HepG2 (cell line): ENCODE measurements at regions not wholly inside any gene's neighbourhood (a gene's known extent, or its start where the extent isn't known, plus 50 kb on each side); places are given as distances from the start of the nearest gene placed in this dataset.
A peak's percentile ranks its signal among the peaks of the same experiment; 100 is the strongest.

Source experiments
- BRD4 ChIP-seq: sonication (generic); formaldehyde crosslinking; IDR thresholded peaks from 2 replicates; pipeline ENCODE4 v1.4.0; 2020; ENCODE audit warnings: missing genetic modification reagents
- EZH2 ChIP-seq: conservative IDR thresholded peaks from 2 replicates; pipeline ENCODE4 v1.6.1; 2012; ENCODE audit warnings: mild to moderate bottlenecking, low read depth, low read length, moderate library complexity
- KDM3A ChIP-seq: IDR thresholded peaks from 2 replicates; pipeline ENCODE4 v1.6.1; 2018; ENCODE audit warnings: low read depth, missing compliant biosample characterization
- MAFF ChIP-seq: IDR thresholded peaks from 2 replicates; pipeline ENCODE4 v1.6.1; 2011; ENCODE audit warnings: low read depth, low read length, improper control_type of control experiment
- PHF5A ChIP-seq: IDR thresholded peaks from one replicate; pipeline ENCODE4 v1.6.1; 2018; ENCODE audit warnings: low read depth, missing genetic modification reagents; ENCODE audit not compliant: unreplicated experiment
- RARG ChIP-seq: sonication (generic); formaldehyde crosslinking; IDR thresholded peaks from 2 replicates; pipeline ENCODE4 v1.4.0; 2020; ENCODE audit warnings: low read depth, mild to moderate bottlenecking, missing genetic modification reagents
- SMAD1 ChIP-seq: sonication (generic); formaldehyde crosslinking; IDR thresholded peaks from 2 replicates; pipeline ENCODE4 v1.4.0; 2020; ENCODE audit warnings: missing genetic modification reagents, low read depth, mild to moderate bottlenecking, borderline replicate concordance
- ZBTB3 ChIP-seq: sonication (generic); formaldehyde crosslinking; IDR thresholded peaks from 2 replicates; pipeline ENCODE4 v1.4.0; 2020; ENCODE audit warnings: low read depth, mild to moderate bottlenecking, moderate library complexity, missing genetic modification reagents, borderline replicate concordance
- ZMYM3 ChIP-seq: sonication (generic); formaldehyde crosslinking; IDR thresholded peaks from 2 replicates; pipeline ENCODE4 v1.5.1; 2020; ENCODE audit warnings: mild to moderate bottlenecking, missing genetic modification reagents
- ZNF44 ChIP-seq: sonication (generic); formaldehyde crosslinking; IDR thresholded peaks from 2 replicates; pipeline ENCODE4 v1.5.1; 2020; ENCODE audit warnings: mild to moderate bottlenecking, missing genetic modification reagents
- ZNF772 ChIP-seq: sonication (generic); formaldehyde crosslinking; IDR thresholded peaks from 2 replicates; pipeline ENCODE4 v1.5.0; 2020; ENCODE audit warnings: mild to moderate bottlenecking, missing genetic modification reagents
- ZNF883 ChIP-seq: sonication (generic); formaldehyde crosslinking; IDR thresholded peaks from 2 replicates; pipeline ENCODE4 v1.5.1; 2020; ENCODE audit warnings: mild to moderate bottlenecking, missing genetic modification reagents; ENCODE audit errors: not compliant biosample characterization
- TF ChIP-seq, protein P1 (sequence below): sonication (generic); formaldehyde crosslinking; IDR thresholded peaks from 2 replicates; pipeline ENCODE4 v1.9.0; 2022; ENCODE audit warnings: missing genetic modification reagents, mild to moderate bottlenecking, borderline replicate concordance
- TF ChIP-seq, protein P2 (sequence below): sonication (generic); formaldehyde crosslinking; IDR thresholded peaks from 2 replicates; pipeline ENCODE4 v1.8.1; 2022; ENCODE audit warnings: low read depth, mild to moderate bottlenecking, missing genetic modification reagents
- TF ChIP-seq, protein P3 (sequence below): sonication (generic); formaldehyde crosslinking; IDR thresholded peaks from 2 replicates; pipeline ENCODE4 v1.5.1; 2020; ENCODE audit warnings: missing genetic modification reagents, mild to moderate bottlenecking, borderline replicate concordance
- TF ChIP-seq, protein P4 (sequence below): sonication (generic); formaldehyde crosslinking; conservative IDR thresholded peaks from 2 replicates; pipeline ENCODE4 v1.4.0; 2020; ENCODE audit warnings: missing genetic modification reagents
- TF ChIP-seq, protein P5 (sequence below): sonication (generic); formaldehyde crosslinking; IDR thresholded peaks from 2 replicates; pipeline ENCODE4 v1.5.0; 2020; ENCODE audit warnings: missing genetic modification reagents

DNA sequence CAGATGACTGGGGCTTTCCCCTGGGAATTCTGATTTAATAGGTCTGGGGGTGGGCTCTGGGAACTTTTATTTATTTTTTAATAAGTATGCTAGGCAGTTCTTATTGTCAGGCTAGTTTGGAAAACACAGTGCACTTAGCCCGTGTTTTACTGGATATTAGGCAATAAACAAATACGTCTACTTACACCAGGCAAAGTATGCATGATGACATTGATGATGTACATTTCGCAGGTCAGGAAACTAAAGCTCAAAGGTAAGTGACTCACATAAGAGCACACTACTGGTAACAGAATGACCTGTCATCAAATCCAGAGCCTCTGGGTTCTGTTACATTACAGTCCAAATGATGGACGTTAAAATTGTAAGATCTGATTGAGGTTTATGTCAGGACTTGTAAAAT is 144.4 kb upstream of the EXOC2 start (continued):
- TF ChIP-seq, protein P1, sequence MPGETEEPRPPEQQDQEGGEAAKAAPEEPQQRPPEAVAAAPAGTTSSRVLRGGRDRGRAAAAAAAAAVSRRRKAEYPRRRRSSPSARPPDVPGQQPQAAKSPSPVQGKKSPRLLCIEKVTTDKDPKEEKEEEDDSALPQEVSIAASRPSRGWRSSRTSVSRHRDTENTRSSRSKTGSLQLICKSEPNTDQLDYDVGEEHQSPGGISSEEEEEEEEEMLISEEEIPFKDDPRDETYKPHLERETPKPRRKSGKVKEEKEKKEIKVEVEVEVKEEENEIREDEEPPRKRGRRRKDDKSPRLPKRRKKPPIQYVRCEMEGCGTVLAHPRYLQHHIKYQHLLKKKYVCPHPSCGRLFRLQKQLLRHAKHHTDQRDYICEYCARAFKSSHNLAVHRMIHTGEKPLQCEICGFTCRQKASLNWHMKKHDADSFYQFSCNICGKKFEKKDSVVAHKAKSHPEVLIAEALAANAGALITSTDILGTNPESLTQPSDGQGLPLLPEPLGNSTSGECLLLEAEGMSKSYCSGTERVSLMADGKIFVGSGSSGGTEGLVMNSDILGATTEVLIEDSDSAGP (CRISPR knock-in tag): no peak
- TF ChIP-seq, protein P2, sequence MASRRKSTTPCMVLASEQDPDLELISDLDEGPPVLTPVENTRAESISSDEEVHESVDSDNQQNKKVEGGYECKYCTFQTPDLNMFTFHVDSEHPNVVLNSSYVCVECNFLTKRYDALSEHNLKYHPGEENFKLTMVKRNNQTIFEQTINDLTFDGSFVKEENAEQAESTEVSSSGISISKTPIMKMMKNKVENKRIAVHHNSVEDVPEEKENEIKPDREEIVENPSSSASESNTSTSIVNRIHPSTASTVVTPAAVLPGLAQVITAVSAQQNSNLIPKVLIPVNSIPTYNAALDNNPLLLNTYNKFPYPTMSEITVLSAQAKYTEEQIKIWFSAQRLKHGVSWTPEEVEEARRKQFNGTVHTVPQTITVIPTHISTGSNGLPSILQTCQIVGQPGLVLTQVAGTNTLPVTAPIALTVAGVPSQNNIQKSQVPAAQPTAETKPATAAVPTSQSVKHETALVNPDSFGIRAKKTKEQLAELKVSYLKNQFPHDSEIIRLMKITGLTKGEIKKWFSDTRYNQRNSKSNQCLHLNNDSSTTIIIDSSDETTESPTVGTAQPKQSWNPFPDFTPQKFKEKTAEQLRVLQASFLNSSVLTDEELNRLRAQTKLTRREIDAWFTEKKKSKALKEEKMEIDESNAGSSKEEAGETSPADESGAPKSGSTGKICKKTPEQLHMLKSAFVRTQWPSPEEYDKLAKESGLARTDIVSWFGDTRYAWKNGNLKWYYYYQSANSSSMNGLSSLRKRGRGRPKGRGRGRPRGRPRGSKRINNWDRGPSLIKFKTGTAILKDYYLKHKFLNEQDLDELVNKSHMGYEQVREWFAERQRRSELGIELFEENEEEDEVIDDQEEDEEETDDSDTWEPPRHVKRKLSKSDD (CRISPR knock-in tag): peak; percentile 67; the same call in 1 of the 2 replicates
- no peak for TF ChIP-seq ZNF44
- no peak for TF ChIP-seq ZNF772 (CRISPR knock-in tag)
- no peak for TF ChIP-seq KDM3A (CRISPR knock-in tag)
- no peak for TF ChIP-seq ZMYM3 (CRISPR knock-in tag)
- TF ChIP-seq ZNF883: no peak
- no peak for TF ChIP-seq EZH2
- TF ChIP-seq, protein P3, sequence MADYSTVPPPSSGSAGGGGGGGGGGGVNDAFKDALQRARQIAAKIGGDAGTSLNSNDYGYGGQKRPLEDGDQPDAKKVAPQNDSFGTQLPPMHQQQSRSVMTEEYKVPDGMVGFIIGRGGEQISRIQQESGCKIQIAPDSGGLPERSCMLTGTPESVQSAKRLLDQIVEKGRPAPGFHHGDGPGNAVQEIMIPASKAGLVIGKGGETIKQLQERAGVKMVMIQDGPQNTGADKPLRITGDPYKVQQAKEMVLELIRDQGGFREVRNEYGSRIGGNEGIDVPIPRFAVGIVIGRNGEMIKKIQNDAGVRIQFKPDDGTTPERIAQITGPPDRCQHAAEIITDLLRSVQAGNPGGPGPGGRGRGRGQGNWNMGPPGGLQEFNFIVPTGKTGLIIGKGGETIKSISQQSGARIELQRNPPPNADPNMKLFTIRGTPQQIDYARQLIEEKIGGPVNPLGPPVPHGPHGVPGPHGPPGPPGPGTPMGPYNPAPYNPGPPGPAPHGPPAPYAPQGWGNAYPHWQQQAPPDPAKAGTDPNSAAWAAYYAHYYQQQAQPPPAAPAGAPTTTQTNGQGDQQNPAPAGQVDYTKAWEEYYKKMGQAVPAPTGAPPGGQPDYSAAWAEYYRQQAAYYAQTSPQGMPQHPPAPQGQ: no peak
- TF ChIP-seq ZBTB3 (CRISPR knock-in tag): no peak
- TF ChIP-seq BRD4 (CRISPR knock-in tag): no peak
- TF ChIP-seq MAFF: peak; percentile 17; the same call in 1 of the 2 replicates
- no peak for TF ChIP-seq SMAD1
- no peak for TF ChIP-seq RARG
- TF ChIP-seq, protein P4, sequence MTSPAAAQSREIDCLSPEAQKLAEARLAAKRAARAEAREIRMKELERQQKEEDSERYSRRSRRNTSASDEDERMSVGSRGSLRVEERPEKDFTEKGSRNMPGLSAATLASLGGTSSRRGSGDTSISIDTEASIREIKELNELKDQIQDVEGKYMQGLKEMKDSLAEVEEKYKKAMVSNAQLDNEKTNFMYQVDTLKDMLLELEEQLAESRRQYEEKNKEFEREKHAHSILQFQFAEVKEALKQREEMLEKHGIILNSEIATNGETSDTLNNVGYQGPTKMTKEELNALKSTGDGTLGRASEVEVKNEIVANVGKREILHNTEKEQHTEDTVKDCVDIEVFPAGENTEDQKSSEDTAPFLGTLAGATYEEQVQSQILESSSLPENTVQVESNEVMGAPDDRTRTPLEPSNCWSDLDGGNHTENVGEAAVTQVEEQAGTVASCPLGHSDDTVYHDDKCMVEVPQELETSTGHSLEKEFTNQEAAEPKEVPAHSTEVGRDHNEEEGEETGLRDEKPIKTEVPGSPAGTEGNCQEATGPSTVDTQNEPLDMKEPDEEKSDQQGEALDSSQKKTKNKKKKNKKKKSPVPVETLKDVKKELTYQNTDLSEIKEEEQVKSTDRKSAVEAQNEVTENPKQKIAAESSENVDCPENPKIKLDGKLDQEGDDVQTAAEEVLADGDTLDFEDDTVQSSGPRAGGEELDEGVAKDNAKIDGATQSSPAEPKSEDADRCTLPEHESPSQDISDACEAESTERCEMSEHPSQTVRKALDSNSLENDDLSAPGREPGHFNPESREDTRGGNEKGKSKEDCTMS (CRISPR knock-in tag): no peak
- no peak for TF ChIP-seq PHF5A (CRISPR knock-in tag)
- TF ChIP-seq, protein P5, sequence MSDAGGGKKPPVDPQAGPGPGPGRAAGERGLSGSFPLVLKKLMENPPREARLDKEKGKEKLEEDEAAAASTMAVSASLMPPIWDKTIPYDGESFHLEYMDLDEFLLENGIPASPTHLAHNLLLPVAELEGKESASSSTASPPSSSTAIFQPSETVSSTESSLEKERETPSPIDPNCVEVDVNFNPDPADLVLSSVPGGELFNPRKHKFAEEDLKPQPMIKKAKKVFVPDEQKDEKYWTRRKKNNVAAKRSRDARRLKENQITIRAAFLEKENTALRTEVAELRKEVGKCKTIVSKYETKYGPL: no peak
